Stimulated activated CD8-positive, alpha-beta memory T cell treated with anti-CD3 and anti-CD28 coated beads, Interleukin-15, amount 100 ng/mL, for 48 hours (primary cell): ENCODE measurements at regions not wholly inside any gene's neighbourhood (a gene's known extent, or its start where the extent isn't known, plus 50 kb on each side); places are given as distances from the start of the nearest gene placed in this dataset.

Experiments
- DNase-seq, 2 donors: peaks; one replicate each; pipeline ENCODE4 v3.0.0-alpha.2; 2020; ENCODE audit warnings: low read depth in 2 of 2

- DNase-seq = no peak
These were observed 81.3 kb downstream of the FOXL3 start for GRCh38 chr7:371119-371778.

- no peak for DNase-seq
These were observed 82.0 kb downstream of the FOXL3 start for GRCh38 chr7:371779-372545.

- no peak for DNase-seq
These were observed 82.6 kb downstream of the FOXL3 start for GRCh38 chr7:372546-372931.

- DNase-seq = no peak
These were observed 83.2 kb downstream of the FOXL3 start for GRCh38 chr7:372932-373791.

- DNase-seq = no peak
These were observed 84.1 kb downstream of the FOXL3 start for GRCh38 chr7:373818-374705.

- no peak for DNase-seq
These were observed 84.8 kb downstream of the FOXL3 start for GRCh38 chr7:374706-375311.

- DNase-seq = no peak
These were observed 85.4 kb downstream of the FOXL3 start for GRCh38 chr7:375321-375831.

GRCh38 chr7:375901-376305 is 85.9 kb downstream of the FOXL3 start:
- no peak for DNase-seq

- no peak for DNase-seq
These were observed 86.5 kb downstream of the FOXL3 start for GRCh38 chr7:376306-377079.

GRCh38 chr7:377080-378040 is 87.4 kb downstream of the FOXL3 start:
- DNase-seq = no peak

GRCh38 chr7:378041-378420 is 88.1 kb downstream of the FOXL3 start:
- DNase-seq = no peak

GRCh38 chr7:378551-379455 is 88.8 kb downstream of the FOXL3 start:
- no peak for DNase-seq

GRCh38 chr7:379456-380138 is 89.6 kb downstream of the FOXL3 start:
- DNase-seq = no peak

GRCh38 chr7:380139-380485 is 90.1 kb downstream of the FOXL3 start:
- DNase-seq = no peak

GRCh38 chr7:380711-381210 is 90.8 kb downstream of the FOXL3 start:
- DNase-seq = no peak

- no peak for DNase-seq
These were observed 91.5 kb downstream of the FOXL3 start for GRCh38 chr7:381211-382042.
